Vagina (tissue), 2 donors: ENCODE measurements at regions not wholly inside any gene's neighbourhood (a gene's known extent, or its start where the extent isn't known, plus 50 kb on each side); places are given as distances from the start of the nearest gene placed in this dataset.

ENCODE experiments used
- POLR2A ChIP-seq, 2 donors: fragments of 450-650 bp; IDR thresholded peaks; one replicate each; pipeline ENCODE4 v1.6.1; 2017; ENCODE audit warnings: antibody characterized with exemption in 2 of 2, mild to moderate bottlenecking in 2 of 2, moderate library complexity in 2 of 2
- POLR2AphosphoS5 ChIP-seq, 2 donors: sonication (generic); formaldehyde crosslinking; IDR thresholded peaks; one replicate each; pipeline ENCODE4 v1.9.0; 2017; ENCODE audit warnings: antibody characterized with exemption in 2 of 2, mild to moderate bottlenecking in 2 of 2, low read depth in 1 of 2; ENCODE audit not compliant: insufficient read depth in 1 of 2
- TF ChIP-seq, protein P1 (sequence below), 3 experiments: fragments of 450-650 bp in 2 of 3; fragments of 200-600 bp in 1 of 3; sonication (generic) in 1 of 3; IDR thresholded peaks; one replicate each; pipeline ENCODE4 v1.5.1; 2017 to 2019; ENCODE audit warnings: antibody characterized with exemption in 3 of 3, mild to moderate bottlenecking in 2 of 3, moderate library complexity in 2 of 3

DNA sequence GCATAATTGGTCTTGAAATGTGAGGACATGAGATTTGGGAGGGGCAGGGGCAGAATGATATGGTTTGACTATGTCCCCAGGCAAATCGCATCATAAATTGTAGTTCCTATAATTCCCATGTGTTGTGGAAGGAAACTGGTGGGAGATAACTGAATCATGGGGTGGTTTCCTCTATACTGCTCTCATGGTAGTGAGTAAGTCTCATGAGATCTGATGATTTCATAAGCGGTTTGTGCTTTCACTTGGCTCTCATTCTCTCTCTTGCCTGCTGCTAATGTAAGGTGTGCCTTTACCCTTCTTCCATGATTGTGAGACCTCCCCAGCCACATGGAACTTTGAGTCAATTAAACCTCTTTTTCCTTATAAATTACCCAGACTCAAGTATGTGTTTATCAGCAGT, 2595.9 kb downstream of the PCDH7 start:
- TF ChIP-seq POLR2A (IDR thresholded peaks at IDR 0.05) (no peak), POLR2AphosphoS5 (IDR thresholded peaks at IDR 0.05; ENCODE audit: insufficient read depth in 1 of 2, low read depth in 1 of 2) (no peak)
- TF ChIP-seq, protein P1, sequence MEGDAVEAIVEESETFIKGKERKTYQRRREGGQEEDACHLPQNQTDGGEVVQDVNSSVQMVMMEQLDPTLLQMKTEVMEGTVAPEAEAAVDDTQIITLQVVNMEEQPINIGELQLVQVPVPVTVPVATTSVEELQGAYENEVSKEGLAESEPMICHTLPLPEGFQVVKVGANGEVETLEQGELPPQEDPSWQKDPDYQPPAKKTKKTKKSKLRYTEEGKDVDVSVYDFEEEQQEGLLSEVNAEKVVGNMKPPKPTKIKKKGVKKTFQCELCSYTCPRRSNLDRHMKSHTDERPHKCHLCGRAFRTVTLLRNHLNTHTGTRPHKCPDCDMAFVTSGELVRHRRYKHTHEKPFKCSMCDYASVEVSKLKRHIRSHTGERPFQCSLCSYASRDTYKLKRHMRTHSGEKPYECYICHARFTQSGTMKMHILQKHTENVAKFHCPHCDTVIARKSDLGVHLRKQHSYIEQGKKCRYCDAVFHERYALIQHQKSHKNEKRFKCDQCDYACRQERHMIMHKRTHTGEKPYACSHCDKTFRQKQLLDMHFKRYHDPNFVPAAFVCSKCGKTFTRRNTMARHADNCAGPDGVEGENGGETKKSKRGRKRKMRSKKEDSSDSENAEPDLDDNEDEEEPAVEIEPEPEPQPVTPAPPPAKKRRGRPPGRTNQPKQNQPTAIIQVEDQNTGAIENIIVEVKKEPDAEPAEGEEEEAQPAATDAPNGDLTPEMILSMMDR (IDR thresholded peaks at IDR 0.05), result no peak
